RPMI7951 (cell line): ENCODE measurements at regions not wholly inside any gene's neighbourhood (a gene's known extent, or its start where the extent isn't known, plus 50 kb on each side); places are given as distances from the start of the nearest gene placed in this dataset.

ENCODE experiments used
- DNase-seq: peaks from one replicate; pipeline ENCODE4 v3.0.0-alpha.2; 2012; ENCODE audit warnings: low read depth

DNA sequence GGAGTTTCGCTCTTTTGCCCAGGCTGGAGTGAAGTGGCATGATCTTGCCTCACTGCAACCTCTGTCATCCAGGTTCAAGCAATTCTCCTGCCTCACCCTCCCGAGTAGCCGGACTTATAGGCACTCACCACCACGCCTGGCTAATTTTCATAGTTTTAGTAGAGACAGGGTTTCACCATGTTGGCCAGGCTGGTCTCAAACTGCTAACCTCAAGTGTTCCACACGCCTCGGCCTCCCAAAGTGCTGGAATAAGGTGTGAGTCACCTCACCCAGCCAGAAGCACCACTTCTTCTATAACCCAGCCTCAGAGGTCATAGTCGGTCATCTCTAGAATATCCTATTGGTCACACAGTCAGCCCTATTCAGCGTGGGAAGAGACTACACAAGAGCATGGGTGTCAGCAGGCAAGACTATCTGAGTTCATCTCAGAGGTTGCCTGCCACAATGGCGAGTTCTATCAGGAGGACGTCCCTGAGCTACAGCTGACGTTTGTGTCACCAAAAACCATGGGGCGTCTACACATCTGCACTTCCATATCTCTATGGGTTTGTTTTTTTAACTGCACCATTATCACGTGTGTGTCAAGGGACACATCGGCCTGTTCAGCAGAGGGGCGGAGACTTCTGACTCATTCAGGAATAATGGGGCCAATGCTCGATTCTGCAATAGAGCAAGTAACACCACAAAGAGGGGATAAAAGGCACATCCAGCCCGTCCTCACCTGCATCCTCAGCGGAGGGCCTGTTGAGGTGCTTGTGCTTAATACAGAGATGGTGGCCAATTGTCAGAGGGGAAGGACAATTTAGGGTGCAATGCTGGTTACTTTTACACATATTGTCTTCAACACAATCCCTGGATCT, 256.3 kb upstream of the IRF2BP2 start:
- DNase-seq: peak; percentile 94

DNA sequence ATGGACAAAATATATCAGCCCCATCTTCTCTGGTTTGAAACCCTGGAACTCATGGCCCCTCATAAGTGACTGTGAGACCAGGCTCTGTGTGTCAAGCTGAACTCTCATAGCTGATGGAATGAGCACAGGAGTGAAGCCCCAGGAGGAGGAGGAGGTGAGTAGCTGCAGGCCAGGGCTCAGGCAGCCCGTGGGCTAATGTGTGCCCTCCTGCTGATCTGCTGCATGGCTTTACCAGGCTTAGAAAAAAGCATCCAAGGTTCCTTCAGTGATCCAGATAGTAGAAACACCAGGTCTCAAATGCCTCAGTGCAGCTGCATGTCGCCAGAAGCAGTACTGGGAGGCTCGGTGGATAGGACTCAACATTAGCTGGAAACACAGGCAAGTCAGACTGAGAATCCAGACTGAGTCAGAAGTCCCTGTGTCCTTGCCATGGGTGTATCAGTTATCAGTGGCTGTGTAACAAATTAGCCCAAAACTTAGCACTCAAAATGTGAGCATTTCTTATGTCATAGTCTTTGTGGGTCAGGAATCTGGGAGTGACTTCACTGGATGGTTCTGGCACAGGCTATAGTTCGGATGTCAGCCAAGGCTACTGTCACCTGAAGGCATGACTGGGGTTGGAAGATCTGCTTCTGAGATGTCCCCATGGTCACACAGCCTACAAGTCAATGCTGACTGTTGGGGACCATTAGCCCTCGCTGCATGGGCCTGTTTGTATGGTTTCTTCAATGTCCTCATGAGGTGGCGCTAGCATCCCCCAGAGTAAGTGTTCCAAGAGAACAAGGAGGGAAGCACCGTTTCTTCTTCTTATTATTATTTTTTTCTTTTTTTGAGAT, 255.4 kb upstream of the IRF2BP2 start:
- no peak for DNase-seq

DNA sequence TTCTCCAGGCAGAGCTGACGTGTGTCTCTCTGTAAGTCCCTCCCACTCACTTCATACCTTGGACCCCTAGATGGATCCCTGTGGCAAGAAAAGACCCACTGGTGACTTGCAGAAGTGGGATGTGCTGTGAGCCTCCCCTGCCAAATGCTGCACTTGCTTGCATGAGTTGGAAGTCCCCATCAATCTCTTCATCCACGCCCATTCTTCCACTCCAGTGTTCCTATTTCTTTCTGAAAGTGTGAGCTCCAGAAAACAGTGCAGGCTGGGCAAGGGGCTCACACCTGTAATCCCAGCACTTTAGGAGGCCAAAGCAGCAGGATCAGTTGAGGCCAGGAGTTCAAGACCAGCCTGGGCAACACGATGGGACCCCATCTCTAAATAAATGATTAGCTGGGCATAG, 254.1 kb upstream of the IRF2BP2 start:
- no peak for DNase-seq

DNA sequence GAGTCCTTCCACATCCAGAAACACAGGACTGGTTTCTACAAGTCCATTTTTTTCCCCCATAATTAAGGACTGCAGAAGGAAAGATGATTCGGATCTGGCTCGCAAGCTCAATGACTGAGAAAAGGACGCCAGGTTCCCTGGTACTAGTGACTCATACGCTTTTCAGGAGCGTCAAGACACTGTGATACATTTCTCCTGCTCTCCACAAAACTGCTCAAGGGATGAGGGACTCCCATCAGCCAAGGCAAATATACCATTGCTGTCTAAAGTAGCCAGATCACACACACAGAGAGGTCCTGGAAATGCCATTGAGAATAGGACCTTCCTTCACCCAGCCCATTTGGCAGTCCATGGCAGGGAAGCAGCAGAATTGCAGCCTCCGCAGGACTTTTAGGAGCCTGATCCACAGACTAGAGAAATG, 253.6 kb upstream of the IRF2BP2 start:
- DNase-seq: peak; percentile 82

DNA sequence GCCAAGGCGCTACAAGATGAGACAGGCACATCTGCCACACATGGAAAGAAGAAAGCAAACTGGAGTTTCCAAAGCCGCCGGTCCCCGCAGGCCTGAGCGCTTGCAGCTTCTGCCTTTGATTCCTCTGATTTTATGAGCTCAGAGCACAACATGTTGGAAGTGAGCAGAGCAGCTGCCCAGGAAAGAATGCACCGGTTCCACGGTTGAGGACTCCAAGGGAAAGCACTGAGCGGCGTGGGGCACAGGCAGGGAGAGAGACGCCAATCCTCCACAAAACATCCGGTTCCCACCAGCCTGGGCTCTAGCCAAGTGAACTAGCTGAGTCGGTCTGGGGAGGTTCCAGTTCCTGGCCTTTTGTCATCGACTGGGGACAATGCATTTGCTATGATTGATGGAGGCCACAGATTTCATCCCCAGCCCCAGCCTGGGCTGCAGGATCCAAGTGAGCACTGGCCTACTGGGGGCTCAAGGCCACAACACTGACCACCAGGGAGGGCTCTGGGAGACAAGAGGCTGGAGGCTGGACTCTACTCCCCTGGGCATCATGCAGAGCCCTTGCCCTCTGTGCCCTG, 253.1 kb upstream of the IRF2BP2 start:
- DNase-seq: peak; percentile 94

DNA sequence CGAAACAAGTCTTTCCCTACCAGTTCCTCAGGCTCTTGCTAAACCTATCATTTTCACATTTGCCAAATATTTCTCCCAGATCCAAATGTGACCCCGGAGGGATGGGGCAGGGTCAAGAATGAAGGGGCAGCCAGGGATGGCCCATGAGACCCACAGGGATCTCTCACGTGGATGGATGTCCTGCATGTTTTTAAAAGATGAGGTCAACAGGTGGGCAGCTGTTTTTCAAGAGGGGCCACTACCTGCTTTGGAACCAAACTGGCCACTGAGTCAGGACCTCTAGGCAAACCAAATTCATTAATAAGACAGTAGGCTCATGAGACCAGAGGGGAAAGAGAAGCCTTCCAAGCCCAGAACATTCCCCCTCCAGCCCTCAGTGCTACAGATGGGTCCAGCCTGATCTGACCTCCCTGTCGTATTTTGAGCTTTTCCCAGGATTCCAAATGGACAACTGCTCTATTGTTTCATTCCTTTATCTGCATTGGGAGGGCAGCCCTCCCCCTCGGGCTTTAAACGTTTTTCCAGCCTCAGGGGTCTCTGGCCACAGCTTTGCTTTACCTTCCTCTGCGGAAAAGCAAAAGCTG, 252.5 kb upstream of the IRF2BP2 start:
- no peak for DNase-seq

DNA sequence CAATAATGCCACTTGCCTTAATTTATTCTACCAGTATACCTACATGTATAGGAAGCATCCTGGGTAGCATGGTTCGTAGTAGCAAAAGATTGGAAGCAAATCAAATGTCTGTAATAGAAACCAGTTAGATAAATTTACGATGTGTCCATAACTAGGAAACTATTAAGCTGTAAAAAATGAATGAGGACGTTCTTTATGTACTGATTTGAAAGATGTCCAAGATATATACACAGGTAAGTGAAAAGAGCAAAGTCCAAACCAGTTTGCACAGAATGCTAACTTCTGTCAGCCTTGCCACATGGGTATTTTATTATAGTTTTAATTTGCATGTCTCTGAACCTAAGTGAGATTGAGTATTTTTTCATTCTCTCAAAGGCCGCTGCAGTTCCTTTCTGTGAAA, 251.8 kb upstream of the IRF2BP2 start:
- no peak for DNase-seq

DNA sequence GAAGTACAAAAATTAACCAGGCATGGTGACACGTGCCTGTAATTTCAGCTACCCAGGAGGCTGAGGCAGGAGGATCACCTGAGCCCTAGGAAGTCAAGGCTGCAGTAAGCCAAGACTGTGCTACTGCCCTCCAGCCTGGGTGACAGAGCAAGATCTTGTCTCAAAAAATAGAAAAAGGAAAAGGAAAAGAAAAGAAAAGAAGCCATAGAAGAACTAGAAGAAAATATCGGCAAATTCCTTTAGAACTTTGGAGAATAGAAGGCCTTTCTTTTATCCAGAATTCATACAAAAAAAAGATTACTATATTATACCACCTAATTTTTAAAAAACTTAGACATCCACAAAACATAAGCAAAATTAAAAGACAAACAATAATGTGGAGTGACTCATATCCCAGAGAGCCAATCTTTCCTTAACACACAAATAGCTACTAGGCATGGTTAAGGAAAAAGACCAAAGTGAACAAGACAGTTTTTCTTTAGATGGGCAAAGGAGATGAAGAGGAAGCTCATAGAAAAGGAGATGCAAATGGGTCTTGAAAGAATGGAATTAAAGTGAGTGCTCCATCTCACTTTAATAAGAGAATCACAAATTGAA, 251.1 kb upstream of the IRF2BP2 start:
- DNase-seq: no peak

DNA sequence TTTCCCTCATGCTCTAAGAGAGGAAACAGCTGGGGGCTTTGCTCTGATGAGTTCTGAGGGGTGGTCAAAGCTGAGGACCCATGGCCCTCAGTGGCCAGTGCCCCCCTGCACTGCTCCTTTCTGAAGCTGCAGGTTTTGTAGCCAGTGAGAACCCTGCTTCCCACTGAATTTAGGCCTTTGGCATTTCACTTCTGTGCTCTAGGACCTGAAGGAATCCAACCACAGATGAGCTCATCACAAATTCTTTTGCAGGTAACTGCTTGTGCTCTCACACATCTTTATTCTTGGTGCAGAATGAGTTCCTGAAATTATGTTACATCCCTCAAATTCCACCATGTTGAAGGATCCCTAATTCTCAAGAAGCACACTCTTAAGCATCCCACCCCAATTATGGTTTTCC, 248.7 kb upstream of the IRF2BP2 start:
- no peak for DNase-seq

DNA sequence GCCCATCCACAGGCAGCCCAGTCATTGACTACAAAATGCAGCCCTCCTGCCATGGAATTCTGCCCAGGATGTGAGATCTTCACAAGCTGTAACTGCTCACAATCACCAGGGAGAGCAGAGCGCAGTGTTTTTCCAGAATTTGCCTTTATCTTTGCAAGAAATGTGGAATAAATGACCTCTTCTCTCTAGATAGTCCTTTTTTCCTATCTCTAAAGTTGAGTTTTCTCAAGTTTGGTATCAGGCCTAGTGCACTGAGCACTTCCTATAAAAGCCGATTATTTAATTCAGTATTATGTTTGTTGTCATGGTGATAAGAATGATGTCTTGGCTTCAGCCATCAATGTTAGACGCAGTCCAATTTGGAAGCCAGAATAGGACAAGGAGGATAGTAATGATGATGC, 246.9 kb upstream of the IRF2BP2 start:
- DNase-seq: no peak

DNA sequence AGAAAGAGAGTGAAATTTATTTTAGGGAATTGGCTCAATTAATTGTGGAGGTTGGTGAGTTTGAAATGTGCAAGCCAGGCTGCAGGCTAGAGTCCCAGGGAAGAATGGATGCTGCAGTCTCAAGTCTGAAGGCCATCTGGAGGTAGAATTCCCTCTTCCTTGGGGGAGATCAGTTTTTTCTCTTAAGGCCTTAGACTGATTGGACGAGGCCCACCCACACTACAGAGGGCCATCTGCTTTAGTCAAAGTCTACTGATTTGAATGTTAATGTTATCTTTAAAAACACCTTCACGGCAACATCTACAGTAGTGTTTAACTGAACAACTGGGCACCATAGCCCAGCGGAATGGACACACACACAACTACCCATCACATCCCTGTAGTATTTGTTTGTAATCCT, 245.9 kb upstream of the IRF2BP2 start:
- DNase-seq: no peak

DNA sequence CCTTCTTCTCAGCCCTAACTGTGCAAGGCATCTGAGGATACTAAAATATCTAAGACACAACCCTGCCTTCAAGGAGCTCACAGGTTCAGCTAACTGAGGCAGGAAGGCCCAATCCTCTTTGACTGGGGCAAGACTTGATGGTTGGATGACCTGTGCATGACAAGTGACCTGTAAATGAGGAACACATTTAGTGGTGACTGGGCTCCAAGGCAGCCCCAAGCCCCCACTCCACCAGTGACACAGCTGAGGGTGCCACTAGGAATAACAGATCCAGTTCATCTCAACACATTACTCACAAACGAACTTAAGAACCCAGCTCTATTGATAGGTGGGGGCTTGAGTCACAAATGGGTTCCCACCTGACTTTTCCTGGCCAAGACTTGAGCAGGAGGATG, 244.7 kb upstream of the IRF2BP2 start:
- DNase-seq: no peak

DNA sequence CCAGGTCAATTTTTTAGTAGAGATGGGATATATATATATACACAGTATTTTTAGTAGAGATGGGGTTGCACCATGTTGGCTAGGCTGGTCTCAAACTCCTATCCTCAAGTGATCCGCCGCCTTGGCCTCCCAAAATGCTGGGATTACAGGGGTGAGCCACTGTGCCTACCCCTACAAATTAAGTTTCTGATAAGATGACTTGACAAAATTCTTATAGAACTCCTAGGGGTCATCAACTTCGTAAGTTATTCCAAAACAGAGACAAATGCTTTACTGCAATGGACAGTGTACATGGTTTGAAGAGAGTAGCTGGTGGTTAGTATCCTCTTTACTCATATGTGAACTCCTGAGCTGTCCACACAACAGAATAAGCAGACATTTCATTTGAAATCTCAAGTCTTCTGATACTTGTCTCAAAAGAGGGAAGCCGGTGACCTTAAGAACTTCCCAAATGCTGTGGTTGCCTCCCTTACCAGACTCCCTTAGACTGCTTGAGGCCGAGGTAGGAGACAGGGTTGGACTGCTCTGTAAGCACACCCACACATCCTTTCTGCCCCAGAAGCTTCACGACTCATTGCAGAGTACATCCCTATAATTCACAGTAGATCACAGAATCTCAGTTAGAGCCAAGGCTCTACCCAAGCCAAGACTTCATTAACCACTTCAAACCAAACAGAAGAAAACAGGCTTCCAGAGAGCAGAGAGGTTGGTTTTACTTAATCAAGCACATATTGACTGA, 244.1 kb upstream of the IRF2BP2 start:
- DNase-seq: peak; percentile 36

DNA sequence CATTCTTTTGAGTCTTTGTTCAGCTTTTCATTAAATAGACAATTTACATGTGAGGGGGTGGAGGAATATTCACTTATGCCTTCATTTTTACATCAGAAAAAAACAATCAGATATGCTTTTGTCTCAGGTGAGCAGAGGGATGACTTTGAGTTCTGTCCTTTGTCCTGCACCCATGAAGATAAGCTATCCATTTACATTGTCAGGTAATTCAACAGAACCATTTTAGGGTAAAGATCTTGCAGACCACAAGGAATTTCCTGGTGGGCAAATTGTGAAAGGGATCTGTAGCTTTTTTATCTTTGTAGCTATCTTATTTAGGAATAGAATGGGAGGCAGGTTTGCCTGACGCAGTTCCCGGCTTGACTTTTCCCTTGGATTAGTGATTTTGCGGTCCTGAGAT, 242.7 kb upstream of the IRF2BP2 start:
- DNase-seq: no peak

DNA sequence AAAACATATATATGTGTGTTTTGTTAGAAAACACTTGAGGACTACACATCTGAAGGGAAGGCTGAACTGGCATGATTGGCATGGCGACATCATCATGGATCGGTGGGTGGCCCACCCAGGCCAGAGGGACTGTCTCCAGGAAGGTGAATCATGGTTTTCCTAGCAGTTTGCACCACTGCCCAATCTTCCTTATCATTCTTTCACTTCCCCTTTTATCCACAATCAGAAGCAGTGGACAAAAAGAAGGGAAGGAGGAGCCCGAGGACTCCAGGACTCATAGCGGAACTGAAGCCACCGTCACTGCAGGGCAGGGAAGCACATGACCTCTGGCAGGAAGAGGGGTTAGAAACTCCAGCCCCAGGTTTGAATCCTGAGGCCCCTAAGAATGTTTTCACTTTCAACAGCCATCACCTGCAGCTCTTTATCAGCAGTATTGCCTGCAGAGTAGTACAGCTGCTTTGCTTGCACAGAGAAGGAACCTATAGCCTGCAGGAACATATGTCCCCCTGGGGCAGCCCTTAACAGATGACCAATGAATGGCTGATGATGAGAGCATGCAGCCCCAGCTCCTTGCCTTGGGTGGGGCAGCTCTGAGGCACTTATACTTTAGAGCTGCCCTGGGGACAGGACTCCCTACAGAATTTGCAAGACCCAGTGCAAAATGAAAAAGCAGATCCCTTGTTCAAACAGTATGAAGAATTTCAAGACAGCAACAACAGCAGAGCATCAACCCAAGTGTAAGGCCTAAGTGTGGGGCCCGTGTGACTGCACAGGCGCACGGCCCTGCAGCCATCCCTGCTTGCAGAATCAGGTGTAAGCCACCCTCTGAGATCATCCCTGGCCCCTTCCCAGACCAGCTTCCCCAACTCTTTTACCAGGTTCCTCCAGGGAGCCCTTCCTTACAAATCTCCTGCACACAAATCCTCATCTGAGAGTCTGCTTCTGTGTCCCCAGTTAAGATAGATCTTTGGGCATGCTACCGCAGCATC, 241.8 kb upstream of the IRF2BP2 start:
- peak; percentile 79 for DNase-seq

DNA sequence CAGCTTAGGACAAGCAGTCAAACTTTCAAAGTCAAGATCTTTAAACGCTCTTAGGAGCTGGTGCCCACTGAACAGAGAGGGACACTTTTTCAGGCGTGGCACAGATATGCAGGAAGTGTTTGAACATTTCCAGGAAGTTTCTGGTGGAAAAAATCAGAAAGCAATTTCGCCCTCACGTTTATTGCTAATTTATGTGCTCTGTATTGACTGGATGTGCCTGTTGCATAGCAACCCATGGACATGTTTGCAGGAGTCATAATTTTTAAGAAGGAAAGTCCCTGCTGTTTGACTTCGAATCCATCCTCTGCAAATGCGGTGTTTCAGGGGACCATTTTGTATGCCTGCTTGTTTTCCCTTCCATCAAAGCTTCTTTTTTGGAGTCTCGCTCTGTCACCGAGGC, 239.9 kb upstream of the IRF2BP2 start:
- peak; percentile 33 for DNase-seq

DNA sequence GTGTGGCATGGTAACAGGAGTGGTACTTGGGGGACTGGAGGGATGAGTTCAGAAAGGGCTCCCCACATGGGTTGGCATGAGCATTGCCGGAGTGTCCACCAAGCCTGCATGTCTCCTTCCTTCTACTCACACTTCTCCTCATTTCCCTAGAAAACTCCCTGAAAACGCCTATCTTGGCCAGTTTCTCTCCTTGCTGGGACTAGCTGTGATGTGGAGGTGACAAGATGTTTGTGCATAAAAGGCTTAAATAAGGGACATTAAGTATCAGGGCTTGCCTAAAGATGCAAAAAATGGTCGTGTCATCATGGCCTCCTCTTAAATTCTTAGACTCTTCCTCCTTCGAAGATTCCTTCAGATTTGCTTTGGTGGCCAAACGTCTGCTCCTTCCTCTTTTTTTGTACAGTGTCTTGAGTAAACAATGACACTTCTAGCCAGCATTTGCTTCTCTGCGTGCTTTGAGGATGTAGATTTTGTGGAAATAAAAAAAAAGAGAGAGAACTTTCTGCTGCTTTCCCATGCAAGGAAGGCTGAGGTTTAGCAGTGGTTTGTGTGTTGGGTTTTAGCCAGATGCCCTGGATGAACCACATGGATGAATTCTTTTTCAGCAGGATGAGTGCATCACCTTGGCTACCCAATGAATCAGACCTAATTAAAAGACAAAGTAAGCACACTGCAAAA, 239.1 kb upstream of the IRF2BP2 start:
- DNase-seq: peak; percentile 97

DNA sequence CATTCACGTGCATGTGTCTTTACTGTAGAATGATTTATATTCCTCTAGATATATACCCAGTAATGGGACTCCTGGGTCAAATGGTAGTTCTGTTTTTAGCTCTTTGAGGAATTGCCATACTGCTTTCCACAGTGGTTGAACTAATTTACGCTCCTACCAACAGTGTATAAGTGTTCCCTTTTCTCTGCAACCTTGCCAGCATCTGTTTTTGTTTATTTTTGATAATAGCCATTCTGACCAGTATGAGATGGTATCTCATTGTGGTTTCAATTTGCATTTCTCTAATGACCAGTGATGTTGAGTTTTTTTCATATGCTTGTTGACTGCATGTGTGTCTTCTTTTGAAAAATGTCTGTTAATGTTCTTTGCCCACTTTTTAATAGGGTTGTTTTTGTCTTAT, 236.8 kb upstream of the IRF2BP2 start:
- peak; percentile 34 for DNase-seq

DNA sequence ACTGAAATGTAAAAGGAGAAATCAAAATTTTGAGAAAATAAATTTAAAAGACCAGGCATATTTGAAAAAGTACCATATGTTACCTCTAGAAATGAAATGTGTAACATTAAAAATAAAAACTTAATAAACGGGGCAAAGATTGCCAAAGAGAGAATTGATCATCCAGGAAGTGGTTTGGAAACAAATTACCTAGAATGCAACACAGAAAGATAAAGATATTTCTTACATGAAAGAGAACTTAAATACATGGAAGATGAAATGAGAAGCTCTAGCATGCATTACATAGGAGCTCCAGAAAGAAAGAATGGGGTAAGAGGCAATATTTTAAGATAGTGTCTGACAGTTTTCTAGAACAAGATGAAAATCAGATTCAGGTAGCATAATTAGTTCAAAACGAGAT, 235.9 kb upstream of the IRF2BP2 start:
- DNase-seq: no peak
